GM21723 (cell line): ENCODE measurements at regions not wholly inside any gene's neighbourhood (a gene's known extent, or its start where the extent isn't known, plus 50 kb on each side); places are given as distances from the start of the nearest gene placed in this dataset.

Experiments
- ATAC-seq: cut with Tn5 transposase; IDR thresholded peaks from one replicate; pipeline ENCODE4 v1.9.1; 2021; ENCODE audit warnings: mild to moderate bottlenecking, moderate library complexity; ENCODE audit not compliant: unreplicated experiment

- no peak for ATAC-seq
These were observed 203.4 kb downstream of the CCNG2 start for GRCh38 chr4:77360451-77360850.

DNA sequence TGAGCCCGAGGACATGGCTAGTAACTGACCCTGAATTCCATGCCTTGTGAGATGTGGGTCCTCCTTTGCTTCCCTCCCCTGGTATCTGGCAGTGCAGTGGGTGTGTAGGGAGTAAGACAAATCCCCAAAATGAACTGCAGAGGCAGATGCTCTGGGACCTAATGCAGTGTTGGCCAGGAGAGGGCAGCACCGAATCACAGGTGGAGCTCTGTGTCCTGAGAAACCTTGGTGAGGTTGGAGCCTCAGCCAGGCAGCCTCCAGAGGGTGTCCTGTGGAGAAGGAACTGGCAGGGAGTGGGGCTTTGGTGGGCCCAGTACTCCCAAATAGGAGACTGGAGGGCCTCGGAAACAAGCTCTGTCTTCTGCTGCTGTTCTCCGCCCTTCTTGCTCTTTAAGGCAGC lies 209.9 kb downstream of the CCNG2 start:
- peak; percentile 84 for ATAC-seq

DNA sequence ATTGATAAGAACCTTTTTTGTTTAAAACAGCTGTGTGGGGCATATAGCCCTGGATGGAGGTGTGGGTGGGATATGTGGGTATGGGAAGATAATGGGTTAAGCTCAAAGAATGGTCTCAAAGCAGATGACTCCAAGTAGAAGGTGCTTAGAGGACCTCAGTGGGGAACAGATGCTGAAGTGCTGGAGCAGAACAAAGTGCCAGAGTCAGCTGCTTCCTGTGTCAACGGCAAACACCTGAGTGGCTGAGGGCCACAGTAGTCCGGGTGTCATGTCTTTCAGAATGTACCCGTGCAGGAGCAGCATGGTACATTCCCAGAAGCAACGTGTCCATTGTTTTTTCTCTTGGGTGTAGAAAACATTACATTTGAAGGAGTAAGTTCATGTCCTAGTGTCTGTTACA lies 210.6 kb downstream of the CCNG2 start:
- ATAC-seq, result no peak

GRCh38 chr4:77372375-77372774 lies 215.4 kb downstream of the CCNG2 start:
- ATAC-seq, result no peak

- no peak for ATAC-seq
These were observed 219.0 kb downstream of the CCNG2 start for GRCh38 chr4:77375866-77376607.

DNA sequence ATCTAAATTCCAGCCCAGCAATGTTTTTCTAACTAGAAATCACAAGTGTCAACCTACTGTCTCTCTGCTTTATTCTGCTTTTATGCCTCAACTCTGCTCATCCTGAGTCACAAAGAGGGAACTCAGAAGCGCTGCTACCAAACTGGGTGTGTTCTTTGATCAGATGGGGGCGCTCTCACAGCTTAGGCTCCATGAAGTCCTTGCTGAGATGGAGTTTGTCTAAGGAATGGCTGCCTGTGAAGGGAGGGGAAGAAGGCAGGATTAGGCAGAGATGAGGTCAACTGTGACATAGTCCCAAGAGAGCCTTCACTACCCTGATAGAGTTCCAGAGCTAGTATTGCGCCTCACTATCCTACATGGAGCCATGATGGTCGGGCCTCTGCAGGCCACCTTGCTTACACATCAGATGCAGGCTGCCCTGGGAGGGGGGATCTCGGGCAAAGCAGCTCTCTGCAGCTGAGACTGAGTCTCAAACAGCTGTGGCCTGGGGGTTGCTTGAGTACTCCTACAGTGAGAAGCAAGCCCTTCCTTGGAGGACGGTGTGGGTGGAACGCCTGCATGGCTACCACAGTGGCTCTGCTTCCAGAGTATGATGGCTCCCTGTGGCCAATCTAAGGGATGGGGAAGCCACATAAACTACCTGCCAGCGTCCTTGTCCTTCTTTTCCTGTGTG lies 219.9 kb downstream of the CCNG2 start:
- ATAC-seq, result no peak

DNA sequence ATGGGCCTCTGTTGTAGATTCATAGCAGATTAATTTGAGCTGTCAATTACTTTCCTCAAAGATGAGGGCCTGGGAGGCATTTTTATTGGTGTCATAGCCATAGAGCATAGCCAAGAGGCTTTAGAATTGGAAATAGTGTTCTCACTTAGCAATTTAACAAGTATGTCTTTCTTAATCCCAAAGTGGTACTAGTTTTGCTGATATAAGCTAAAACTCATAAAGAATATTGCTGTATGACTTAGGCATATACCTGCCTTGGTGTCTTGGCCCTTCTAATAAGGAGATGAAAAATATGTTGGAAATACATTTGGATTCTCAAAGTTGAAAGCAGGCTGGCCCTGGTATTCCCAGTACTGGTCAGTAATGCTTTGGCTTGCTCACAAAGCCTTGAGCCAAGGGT lies 221.5 kb upstream of the CXCL13 start:
- ATAC-seq, result no peak

GRCh38 chr4:77385124-77385969 lies 220.3 kb upstream of the CXCL13 start:
- peak; percentile 81 for ATAC-seq

DNA sequence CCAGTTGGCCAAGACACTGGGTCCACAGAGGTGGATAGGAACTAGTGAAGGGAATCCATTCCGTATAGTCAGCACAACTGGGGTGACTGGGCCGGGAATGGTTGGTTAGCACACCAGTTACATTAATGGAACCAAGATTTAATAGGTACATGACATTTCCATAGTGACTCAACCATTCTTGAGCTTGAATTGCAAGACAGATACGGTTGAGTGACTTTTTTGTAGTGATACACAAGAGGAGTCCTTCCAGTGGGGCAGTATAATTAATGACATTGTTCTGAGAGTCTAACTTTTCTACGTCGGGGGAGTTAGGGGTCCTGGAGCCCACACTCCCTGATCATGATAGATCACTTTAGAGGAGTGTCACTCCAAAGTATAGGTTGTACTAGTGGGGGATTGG lies 211.6 kb upstream of the CXCL13 start:
- ATAC-seq, result no peak

DNA sequence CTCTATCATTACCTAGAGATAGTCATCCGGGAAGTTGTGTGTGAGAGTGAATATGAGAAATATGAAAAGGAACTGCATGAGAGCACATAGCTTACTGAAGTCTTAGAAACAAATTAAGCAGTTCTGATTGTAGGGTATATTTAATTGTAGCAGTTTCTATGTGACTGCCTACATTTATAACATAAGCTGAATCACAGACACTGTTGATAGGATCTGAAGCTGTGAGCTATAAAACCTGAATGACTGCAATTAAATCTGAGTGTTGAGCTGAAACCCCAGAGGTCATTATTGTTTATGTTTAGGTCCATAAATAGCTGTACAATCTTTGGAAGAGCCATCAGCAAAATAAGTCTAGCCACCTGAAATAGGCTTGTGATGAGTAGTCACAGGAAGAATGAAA lies 210.1 kb upstream of the CXCL13 start:
- ATAC-seq, result no peak

- ATAC-seq, result no peak
These were observed 207.4 kb upstream of the CXCL13 start for GRCh38 chr4:77398256-77398655.

- ATAC-seq, result no peak
These were observed 205.8 kb upstream of the CXCL13 start for GRCh38 chr4:77399831-77400230.

GRCh38 chr4:77413766-77414165 lies 191.9 kb upstream of the CXCL13 start:
- no peak for ATAC-seq

DNA sequence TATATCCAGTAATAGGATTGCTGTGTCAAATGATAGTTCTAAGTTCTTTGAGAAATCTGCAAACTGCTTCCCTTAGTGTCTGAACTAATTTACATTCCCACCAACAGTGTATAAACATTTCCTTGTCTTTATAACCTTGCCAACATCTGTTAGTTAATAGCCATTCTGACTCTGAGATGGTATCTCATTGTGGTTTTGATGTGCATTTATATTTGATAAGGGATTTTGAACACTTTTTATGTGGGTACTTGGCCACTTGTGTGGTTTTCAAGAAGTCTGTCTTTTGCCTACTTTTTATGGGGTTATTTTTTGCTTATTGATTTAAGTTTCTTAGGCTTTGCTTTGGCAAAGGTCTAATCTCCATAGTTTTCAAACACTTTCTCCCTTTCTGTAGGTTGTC lies 189.9 kb upstream of the CXCL13 start:
- no peak for ATAC-seq

- ATAC-seq, result no peak
These were observed 187.3 kb upstream of the CXCL13 start for GRCh38 chr4:77418333-77418732.

DNA sequence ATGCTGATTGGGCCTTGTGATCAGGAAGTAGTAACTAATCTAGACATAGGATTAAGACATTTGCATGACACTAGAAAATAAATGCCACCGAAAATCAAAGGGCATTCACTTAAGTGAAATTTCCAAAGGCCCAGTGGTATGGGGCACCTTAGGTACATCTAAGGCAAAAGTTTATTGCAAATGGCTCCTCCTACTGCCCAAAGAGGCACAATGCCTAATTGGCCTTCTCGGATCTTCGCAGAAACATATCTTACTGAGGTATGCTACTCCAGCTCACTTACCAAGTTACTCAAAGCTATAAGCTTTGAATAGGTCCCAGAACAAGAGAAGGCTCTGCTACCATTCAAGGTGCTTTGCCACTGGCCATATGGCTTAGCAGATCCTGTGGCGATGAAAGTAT lies 174.8 kb upstream of the CXCL13 start:
- no peak for ATAC-seq

DNA sequence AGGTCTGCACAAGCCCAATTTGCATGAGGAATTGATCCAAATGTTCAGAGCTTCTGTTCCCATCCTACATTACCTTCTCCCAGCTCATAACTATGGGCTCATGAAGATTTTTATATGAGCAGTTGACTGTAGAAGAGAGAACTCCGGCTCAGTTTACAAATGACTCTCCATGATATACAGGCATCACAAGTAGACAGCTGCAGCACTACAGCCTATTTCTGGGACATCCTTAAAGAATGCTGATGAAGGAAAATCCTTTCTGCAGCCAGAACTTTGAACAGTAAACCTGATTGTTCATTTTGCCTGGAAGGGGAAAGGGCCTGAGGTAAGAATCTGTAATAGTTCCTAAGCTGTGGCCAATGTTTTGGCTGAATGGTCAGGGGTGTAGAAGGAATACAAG lies 174.1 kb upstream of the CXCL13 start:
- no peak for ATAC-seq

DNA sequence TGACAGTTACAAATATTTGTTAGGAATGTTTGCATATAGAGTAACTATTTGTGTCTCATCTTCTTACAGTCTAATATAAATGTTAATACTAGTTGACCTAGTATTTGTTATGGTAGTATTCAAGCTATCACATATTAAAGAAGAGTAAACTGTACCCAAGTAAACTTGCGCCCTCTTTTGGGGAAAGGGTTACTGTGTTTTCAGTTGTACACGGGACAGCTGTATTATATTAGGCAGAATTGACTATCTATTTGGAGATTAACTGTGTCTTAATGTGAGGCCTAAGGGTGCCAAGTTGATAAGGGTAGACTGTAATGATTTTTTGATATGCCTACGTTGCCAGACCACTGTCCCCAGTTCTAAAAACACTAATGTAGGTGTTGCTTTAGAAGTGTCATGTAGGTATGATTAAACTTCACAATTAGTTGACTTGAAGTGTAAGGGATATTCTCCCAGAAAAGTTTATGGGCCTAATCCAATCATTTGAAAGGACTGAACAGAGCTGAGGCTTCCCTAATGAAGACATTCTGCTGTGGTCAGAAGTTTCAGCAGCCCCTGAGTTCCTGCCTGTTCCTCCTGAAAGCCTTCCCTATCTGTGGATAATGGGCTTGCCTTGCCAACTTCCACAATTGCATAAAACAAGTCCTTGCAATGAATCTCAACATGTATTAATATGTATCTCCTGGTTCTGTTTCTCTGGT lies 172.8 kb upstream of the CXCL13 start:
- peak; percentile 30 for ATAC-seq

DNA sequence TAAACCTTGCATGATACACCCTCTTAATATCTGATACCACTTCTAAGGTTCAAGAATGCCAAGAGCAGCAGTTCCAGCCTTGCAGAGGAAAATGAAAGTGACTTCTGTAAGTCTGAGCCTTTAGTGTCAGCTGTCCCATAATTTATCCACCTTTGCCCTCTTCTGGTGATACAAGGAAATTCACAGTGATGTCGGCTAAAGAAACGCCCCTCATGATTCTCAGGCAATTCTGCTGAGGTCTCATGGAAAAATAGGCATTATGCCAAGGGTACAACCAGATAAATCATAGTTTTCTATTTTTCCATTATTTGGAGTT lies 172.2 kb upstream of the CXCL13 start:
- ATAC-seq, result peak; percentile 84

GRCh38 chr4:77434299-77435092 lies 171.1 kb upstream of the CXCL13 start:
- ATAC-seq, result no peak

DNA sequence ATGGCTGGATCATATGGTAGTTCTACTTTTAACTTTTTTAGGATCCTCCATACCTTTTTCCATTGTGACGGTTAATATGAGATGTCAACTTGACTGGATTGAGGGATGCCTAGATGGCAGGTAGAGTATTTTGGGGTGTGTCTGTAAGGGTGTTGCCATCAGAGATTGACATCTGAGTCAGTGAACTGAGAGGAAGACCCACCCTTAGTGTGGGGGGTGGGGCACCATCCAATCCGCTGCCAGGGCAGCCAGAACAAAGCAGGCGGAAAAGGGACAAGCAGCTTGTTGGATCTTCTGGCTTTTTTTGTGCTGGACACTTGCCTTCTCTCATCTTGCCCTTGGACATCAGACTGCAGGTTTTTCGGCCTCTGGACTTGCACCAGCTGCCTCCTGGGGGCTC lies 168.5 kb upstream of the CXCL13 start:
- no peak for ATAC-seq
